ENCODE measurements at regions not wholly inside any gene's neighbourhood (a gene's known extent, or its start where the extent isn't known, plus 50 kb on each side); places are given as distances from the start of the nearest gene placed in this dataset.

GRCh38 chr2:17065536-17065935 lies 399.9 kb upstream of the CYRIA start (continued):
- TF ChIP-seq ZBTB33 (IDR thresholded peaks at IDR 0.05; ENCODE audit: extremely low read depth, insufficient replicate concordance, low read length) = no peak
- TF ChIP-seq POLR2AphosphoS5 (IDR thresholded peaks at IDR 0.05; ENCODE audit: low read depth, low read length) = no peak
- TF ChIP-seq POLR2A (IDR thresholded peaks at IDR 0.05; ENCODE audit: borderline replicate concordance, extremely low read depth, insufficient read depth, insufficient read length) = no peak
- TF ChIP-seq SRF (IDR thresholded peaks at IDR 0.05; ENCODE audit: low read depth) = no peak
- no peak for TF ChIP-seq SIN3A (IDR thresholded peaks at IDR 0.05; ENCODE audit: low read depth)
- no peak for TF ChIP-seq CEBPB (IDR thresholded peaks at IDR 0.05; ENCODE audit: low read depth)
- no peak for TF ChIP-seq ELF1 (IDR thresholded peaks at IDR 0.05; ENCODE audit: borderline replicate concordance, low read depth)

DNA sequence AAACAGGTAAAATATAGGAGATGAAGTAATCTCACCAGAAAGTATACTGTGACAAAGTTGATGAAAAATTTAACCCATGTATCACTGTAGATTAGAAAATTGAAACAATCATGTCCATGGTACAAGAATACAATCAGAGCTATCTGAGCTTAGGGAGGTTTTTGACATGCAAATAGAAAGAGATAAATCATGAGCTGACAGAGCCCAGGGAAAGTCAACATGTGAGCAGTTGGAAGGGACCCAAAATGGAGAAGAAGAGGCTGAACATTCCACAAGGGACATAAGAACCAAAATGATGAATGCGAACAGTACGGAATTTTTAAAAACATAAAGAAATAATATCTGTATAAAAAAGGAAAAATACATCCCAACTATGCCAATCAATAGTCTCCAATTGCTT lies 395.4 kb upstream of the CYRIA start:
- no peak overlapping the region for H3K4me2 ChIP-seq (ENCODE audit: low read length)
- TF ChIP-seq ELF1 (IDR thresholded peaks at IDR 0.05; ENCODE audit: borderline replicate concordance, low read depth) (no peak), RAD21 (IDR thresholded peaks at IDR 0.05; ENCODE audit: low read depth) (no peak), CTCF (IDR thresholded peaks at IDR 0.05 in 2 of 3, conservative IDR thresholded peaks at IDR 0.05 in 1 of 3; ENCODE audit: borderline replicate concordance in 1 of 3, insufficient read depth in 1 of 3, low read depth in 2 of 3, low read length in 2 of 3) (no peak), CBX3 (IDR thresholded peaks at IDR 0.05; ENCODE audit: low read depth) (no peak), FOSL1 (IDR thresholded peaks at IDR 0.05; ENCODE audit: low read depth) (no peak), ATF3 (IDR thresholded peaks at IDR 0.05) (no peak), ZBTB33 (IDR thresholded peaks at IDR 0.05; ENCODE audit: extremely low read depth, insufficient replicate concordance, low read length) (no peak)
- TF ChIP-seq, protein P1, sequence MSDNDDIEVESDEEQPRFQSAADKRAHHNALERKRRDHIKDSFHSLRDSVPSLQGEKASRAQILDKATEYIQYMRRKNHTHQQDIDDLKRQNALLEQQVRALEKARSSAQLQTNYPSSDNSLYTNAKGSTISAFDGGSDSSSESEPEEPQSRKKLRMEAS (IDR thresholded peaks at IDR 0.05) = no peak
- ATAC-seq = no peak
- no peaks in the 10 kb centered on the region for H3K9me2 ChIP-seq (ENCODE audit: insufficient read depth)
- ChIA-PET CTCF (no interaction called here), POLR2A (no interaction called here), RAD21 (ENCODE audit: low non-redundant PET in 1 of 2, low total read pairs in 2 of 2, uncharacterized antibody in 2 of 2, unreplicated experiment in 2 of 2) (no interaction called here)
- no peaks in the 10 kb centered on the region for H3K79me2 ChIP-seq (ENCODE audit: insufficient read depth, low read length)
- DNase-seq (ENCODE audit: low read depth, low spot score) = no peak
- H2AFZ ChIP-seq (ENCODE audit: low read depth, low read length, poor library complexity, severe bottlenecking) = no peak overlapping the region
- no peak overlapping the region for H3K27ac ChIP-seq (ENCODE audit: low read depth, low read length)
- no peak overlapping the region for H3K4me3 ChIP-seq (replicated peaks in 1 of 2; ENCODE audit: low read depth in 1 of 2, low read length in 2 of 2)
- no peaks in the 10 kb centered on the region; the same call in 1 of the 2 replicates for H4K20me1 ChIP-seq (ENCODE audit: insufficient read depth)
- intact Hi-C loops (cut with micrococcal nuclease) = no loop called here
- peaks cover 14% of the 10 kb centered on the region; the same call in 1 of the 2 replicates for H3K27me3 ChIP-seq (ENCODE audit: insufficient read depth, low read length)
- no TSS peak for BruUV-seq (replicated peaks)
- no peak overlapping the region for H3K9ac ChIP-seq (ENCODE audit: low read length)
- no peaks in the 10 kb centered on the region for H3K4me1 ChIP-seq (ENCODE audit: control insufficient read depth in 1 of 2, insufficient read depth in 2 of 2, low read length in 2 of 2)
- H3K9me3 ChIP-seq (ENCODE audit: control insufficient read depth in 1 of 2, insufficient read depth in 1 of 2, low read depth in 1 of 2, low read length in 2 of 2) = no peaks in the 10 kb centered on the region
- no peaks in the 10 kb centered on the region for H3K36me3 ChIP-seq (ENCODE audit: control insufficient read depth in 1 of 2, insufficient read depth in 2 of 2, low read length in 2 of 2)

Measured in HCT116 (cell line).